HPDE6-E6E7 (cell line): ENCODE measurements at regions not wholly inside any gene's neighbourhood (a gene's known extent, or its start where the extent isn't known, plus 50 kb on each side); places are given as distances from the start of the nearest gene placed in this dataset.

Experiments used
- DNase-seq: peaks from one replicate; pipeline ENCODE4 v3.0.0; 2011; ENCODE audit warnings: missing footprints; ENCODE audit errors: extremely low spot score

DNA sequence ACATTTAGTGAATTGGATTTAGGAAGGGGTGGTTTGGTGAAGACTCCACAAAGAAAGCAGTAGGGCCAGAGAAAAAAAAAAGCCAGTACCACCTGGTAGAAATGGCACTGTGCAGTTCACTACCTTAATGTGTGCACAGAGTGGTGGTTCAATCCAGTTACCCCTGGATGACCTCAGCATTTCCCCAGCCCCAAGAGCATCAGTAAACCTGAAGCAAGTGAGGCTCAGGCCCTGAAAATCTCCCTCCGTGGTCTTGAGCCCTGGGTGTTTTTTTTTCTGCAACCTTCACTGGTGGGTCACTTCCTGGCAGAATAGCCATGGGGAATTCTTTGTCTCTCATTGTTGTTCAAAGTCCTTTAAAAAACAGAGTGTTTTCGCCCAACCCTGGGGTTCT lies 202.9 kb downstream of the GADD45G start:
- no peak for DNase-seq

DNA sequence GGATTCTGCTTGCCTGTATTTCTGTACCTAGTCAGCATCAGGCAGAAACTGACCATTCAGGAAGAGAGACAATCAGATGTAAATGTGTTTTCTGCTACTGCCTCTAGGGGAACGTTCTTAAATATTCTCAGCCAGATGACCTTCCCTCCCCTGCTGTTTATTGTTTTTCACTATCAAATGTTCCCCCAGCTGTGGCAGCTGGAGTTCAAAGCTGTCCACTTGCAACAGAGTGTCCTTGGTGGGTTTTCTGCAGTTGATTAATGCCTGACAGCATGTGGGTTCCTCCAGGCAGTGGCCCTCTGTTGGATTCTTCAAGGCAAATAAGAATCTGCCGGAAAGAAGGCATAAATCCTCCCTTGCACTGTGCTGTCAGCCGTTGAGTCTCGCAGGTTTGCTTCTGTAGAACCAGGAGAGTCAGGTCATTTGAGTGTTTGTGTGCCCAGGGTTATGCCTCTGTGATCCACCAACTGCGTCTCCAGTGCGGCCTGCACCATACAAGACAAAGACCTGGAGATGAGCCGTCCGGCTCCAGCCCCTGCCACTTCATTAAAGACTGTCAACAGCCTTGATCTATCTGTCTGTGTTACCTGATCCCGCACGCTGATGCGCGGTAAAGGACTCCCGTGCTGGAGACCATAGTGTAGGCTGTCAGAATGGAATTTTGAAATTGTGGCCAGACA lies 203.4 kb downstream of the GADD45G start:
- no peak for DNase-seq

DNA sequence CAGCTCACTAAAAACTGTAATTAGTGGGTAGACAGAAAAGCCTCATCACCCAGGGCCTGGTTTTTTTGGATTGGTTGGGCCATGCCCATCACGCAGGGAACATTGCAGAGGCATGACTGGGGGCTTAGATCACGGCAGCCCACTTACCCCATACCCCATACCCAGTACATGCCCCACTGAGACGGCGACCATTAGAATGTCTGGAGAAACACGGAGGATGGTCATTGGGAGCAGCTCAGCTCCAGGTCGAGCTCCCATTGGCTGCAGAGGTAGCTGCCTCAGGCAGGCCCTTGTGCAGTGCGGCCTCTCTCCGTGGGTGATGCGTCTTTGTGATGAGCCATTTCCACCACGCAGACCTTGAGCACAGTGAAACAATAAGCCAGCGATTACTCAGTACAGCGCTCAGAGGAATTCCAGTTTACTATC lies 204.0 kb downstream of the GADD45G start:
- DNase-seq, result no peak

DNA sequence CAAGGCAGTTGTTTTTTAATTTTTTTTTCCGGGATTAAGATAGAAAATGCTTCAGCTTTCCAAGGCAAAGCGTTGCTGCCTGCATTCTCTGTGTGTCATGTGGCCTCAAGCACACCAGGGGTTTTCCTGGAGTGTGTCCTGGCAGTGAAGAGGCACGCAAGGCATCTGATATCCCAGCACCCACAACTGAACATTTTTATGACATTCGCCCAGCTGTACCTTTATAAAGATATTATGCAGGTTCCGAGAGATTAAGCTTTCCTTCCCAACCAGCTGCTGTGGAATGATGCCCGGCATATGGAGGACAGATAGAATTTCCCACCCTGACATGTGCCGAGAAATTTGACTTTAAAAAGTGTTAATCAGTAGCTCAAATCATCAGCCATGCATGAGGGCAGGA lies 205.6 kb downstream of the GADD45G start:
- DNase-seq, result no peak

DNA sequence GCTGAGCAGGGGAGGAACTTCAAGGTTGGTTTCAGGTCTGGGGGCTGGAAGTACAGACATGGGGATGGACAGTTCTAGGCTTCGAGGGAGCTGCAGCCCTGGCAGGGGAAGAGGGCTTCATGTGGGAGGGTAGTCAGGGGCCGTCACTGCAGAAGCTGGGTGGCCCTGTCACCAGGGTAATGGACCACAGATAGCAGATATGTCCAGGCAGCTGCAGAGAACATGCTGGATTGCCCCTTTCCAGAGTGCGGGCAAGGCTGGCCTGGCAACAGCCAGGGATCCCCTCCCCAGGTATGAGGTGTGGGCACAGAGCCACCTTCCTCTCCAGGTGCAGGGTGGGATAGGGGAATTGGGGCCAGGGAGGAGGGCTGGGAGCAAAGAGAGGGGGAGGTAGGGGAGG lies 206.5 kb downstream of the GADD45G start:
- no peak for DNase-seq

DNA sequence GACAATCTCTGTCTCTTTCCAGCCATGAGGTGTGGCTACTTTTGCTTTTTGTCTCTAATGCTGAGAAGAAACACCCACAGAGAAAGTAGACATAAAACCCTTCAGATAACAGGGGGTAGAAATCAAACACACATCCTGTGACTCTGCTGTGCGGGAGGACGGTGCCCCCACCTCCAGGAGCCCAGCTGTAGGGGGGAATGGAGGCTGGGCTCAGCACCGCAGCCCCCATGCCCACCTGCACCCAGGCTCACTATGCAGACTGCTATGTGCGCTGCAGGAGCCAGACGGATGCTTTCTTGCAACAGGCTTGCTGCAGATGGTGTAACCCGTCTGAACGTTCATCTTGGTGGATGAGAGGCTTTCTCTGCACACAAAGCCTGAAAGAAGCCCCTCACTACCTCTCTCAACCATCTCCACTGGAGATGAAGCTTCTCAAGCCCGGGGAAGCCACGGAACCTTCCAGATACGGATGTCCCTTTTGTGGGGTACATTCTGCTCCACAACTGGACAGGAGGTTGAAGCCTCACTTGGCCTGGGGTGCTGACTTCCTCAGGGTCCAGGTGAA lies 207.2 kb downstream of the GADD45G start:
- DNase-seq, result no peak

DNA sequence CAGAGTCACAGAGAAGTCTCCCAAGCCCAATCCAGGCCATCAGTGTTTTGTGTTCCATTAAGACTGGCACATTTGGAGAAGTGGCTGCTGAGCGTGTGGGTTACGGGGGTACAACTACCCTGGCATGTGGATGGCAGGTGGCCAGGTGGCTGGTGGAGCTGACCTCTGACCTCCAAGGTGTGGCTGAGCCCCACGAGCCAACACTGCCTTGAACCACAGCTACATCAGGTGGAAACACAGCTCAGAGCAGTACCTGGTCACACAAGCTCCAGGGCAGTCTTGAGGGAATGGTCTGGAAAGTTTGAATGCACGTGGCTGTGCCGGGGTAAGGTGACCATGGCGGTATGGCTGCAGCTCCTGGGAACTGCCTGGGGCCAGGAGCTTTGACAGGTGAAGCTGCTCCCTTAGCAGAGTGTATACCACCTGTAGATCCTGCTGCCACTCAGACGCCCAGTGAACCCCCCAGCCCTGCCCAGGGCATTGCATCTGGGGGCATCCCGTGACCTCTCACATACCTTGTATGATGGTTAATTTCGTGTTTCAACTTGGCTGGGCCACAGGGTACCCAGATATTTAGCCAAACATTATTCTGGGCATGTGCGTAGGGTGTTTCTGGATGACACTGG lies 207.9 kb downstream of the GADD45G start:
- no peak for DNase-seq

DNA sequence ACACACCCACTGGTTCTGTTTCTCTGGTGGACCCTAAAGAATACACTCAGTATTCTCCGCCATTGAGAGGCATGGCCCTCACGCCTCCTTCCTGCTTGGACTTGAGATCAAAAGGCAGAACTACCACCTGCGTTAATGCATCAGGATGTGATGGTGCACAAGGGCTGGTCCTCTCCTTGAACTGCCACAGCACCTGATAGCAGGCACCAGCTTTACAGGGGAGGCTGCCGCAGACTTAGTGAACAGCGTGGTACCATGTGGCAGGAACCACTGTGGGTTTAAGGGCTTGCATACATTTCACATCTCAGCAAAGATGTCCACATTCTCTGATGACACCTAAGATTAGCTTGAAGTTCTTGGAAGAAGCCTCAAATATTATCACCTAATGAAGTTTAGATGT lies 208.7 kb downstream of the GADD45G start:
- DNase-seq, result no peak

DNA sequence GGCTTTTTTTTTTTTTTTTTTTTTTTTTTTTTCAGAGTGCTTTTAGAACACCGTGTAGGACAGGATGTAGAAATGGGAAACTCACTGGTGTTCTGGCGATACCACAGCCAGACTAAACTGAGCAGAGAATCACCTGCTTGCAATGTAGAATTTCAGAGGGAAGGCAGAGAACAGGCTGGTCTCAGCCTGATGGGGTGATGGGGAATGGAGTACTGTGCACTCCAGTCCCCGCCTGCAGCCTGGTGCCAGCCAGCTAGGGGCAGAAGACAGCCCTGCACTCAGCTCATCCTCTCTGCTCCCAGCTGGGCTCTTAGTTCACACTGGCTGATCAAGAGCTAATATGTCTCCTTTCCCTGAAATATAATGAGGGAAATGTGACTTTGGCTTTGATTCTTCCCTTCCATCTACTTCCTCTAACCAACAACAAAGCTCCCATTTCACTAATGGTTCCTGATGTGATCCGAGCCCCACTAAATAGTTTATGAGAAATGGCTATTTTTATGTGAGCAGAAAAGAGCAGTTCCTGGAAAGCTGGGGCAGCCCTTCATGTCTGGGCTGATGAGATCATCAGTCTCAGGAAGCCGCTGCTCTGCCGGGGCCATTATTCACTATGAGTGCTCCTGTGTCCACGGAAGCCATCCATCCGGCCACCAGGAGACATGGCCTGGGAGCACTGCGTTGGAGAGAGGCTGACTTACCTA lies 209.7 kb downstream of the GADD45G start:
- no peak for DNase-seq

DNA sequence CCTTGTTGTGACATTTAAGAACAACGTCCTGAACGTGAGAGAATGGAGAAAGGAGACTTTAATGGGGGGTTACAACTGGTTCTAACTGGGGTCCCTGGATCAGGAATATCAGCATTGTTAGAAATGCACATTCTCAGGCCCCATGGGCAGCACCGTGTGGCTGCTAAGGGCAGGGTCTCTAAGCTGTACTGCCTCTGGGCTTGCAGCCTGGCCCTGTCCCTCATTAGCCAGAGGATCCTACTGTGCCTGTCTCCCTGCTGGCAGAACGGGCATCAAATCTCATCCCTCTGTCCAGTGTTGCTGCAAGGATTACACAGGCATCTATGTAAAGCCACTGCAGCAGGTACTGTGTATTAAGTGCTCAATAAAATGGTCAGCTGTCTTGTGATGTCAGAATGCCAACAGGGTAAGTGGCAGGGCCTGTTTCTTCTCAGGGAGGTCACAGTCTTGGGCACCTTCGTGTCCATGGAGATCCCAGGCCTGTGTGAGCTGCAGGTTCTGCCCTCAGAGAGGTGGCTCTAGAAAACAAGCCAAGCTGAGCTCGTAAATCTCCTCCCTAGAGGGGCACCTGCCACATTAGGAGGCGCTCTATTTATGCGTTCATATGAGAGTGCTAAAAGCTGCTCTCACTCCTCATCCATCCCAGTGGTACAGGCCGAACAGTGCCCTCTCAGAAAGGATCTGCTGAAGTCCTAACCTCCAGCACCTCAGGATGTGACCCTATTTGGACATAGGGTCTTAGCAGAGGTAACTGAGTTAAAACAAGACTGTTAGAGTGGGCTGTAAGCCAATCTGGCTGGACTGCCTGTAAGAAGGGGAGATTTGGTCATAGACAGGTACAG lies 210.5 kb downstream of the GADD45G start:
- DNase-seq, result no peak

DNA sequence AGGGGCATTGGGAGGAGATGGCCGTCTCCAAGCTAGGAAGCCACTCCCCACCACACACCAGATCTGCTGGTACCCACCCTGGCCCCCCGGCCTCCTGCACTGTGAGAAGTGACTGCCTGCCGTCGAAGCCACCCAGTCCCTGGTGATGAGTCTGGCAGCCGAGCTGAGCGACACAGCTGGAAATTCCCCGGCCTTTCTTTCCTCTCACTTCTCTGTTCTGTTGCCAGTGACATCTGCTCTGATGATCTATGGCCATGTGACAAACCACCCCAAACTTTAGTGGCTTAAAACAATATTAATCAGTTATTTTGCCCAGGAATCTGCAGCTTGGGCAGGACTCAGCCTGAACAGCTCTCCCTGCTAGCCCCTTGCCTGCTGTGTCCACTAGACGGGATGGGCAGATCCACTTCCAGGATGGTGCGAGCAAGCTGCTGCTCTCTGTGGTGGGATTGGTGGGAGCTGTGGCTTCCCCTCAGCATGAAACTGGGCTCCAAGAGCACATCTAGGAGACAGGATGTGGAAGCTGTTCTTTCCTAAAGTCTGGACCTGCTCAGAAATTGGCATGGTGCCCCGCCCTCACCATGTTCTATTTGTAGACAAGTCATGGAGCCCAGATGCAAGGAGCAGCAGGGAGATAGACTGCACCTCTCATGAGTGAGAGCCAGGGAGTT lies 211.2 kb downstream of the GADD45G start:
- DNase-seq, result no peak

DNA sequence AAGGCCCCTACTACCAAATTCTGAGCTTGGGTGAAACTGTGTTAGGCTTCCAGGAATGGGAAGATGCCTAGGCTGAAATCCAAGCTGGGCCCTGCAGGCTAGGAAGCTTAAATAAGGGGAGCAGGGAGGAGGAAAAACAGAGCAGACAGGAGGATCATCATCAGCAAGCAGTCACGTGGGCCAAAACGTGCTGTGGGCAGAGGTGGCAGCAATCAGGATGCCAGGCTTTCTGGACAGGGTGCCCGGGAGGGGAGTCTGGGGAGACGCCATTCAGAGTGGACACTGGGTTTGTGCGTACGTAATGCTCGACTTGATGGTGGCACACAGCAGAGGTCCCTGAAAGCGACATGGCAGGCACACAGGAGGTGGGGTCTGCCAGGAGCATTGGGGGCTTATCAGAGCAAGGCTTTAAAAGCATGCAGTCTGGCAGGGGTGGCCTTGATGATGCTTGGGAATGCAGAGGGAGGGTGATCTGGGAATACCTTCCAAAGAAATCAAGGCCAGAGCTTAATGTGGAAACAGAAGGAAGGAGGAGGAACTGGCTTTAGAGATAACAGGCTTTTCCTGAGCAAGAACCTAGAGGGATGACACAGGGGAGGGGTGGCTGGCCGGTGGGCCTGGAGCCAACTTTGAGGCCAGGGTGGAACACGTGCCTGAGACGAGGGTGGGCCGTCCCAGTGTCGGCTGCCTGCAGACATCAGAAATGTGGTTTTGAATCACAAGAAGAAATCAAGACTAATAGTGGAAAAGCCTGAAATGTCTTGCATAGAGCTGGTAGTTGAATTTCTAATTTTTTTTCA lies 212.5 kb downstream of the GADD45G start:
- DNase-seq, result no peak

DNA sequence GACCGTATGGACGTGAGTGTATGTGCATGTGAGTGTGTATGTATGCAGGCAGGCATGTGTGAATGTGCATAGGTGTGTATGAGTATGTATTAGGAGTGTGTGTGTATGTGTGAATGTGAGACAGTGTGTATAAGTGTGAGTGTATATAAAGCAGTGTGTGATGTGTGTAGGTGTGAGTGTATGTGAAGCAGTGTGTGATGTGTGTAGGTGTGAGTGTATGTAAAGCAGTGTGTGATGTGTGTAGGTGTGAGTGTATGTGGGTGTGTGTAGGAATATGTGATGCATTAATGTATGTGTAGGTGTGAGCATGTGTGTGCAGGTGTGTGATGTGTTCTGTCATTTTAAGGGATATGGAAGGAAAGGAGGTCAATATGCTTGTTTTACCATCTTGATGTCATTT lies 215.5 kb downstream of the GADD45G start:
- DNase-seq, result no peak

DNA sequence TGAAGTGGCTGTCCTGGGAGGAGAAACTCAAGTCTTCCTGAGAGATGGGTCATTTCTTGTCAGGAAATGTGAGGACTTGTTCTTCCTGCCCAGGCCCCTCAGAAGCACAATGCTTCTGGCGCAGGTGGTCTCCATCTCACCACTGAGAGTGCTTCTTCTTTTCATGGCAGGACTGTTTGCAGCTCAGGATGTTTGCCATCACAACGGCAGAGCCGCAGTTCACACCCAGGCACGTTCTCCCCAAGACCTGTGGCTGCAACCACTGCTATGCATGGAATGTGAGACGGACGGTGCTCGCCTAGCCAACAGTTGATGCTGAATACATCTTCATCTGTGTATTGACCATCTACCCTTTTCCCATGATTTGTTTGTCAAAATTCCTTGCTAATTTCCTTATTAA lies 216.3 kb downstream of the GADD45G start:
- DNase-seq, result no peak

DNA sequence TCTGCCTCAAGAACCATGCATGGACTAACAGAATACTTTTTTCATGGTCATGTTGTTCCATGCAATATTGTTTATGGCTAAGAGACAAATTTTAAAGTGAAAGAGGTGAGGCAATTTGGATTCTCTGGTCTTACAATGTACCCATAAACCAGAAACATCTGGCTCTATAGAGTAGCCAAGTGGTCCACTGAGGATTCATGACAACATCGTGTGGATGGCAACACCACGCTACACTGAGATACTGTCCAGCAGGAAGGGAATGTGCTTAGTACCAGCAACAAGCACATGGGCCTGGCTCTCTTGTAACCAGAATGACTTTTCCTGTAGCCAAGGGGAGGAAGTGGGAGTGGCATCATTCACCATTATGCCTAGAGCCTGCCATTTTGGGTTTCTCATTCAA lies 218.2 kb downstream of the GADD45G start:
- no peak for DNase-seq

DNA sequence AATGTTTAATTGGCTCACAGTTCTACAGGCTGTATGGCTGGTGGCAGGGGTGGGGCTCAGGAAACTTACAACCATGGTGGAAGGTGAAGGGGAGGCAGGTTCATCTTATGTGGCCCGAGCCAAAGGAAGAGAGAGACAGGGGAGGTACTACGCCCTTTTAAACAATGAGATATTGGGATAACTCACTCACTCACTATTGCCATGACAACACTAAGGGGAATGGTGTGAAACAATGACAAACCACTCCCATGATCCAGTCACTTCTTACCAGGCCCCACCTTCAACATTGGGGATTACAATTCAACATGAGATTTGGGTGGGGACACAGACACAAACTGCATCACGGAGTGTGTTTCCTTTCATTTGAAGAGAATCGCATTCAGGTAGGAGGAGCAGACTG lies 220.9 kb downstream of the GADD45G start:
- DNase-seq, result no peak

DNA sequence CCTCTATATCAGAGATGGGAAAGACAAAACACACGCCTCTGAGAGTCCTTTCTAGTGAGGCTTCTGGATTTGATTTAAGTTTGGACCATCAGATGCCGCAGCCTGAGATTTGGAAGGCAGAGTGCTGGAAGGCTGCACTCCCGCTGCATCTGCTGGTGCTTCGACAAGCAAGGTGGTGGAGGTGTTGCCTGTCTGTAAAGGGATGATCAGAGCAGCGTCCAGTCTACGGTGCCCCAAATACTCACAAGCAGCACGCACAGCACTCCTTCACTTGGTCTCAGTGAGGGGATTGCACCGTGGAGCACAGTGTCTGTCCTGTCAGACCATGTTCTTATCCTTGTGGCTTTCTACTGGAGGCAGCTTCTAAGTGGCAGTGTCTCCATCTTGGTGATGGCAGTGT lies 221.4 kb downstream of the GADD45G start:
- DNase-seq, result no peak

DNA sequence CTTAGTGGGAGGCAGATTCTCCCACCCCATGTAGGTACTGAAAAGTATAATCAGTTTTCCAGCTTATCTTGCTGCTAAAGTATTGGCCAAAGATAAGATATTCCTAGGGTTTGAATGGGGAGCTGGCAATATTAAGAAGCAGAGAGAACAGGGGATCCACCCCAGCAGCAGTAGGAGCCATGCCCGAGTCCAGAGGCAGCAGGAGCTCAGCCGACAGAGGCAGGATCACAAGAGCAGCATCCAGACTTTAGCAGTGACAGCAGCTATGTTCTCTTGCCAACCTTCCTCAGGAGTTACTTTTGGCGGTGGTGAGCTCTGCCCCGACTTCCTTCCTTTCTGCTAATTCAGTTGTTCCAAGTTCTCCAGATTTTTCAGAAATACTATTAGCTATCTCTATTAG lies 224.5 kb downstream of the GADD45G start:
- DNase-seq, result no peak

DNA sequence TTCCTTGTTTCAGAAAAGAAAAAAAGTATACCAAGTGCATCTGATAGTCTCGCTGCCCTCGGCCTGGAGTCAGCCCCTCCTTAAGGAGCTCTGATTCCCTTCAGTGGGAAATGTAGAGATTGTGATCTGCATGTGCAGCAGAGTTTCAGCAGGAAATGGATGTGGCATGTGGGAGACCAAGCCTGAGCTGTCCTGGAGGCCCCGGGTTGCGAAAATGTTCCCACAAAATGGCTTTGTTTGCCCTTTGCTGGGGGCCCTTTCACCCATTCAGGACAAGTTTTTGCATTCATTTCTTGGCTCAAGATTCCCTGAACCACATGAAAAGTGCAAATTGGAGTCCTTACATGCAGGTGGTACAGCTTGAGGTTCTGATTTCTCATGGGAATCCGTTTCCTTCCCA lies 230.9 kb downstream of the GADD45G start:
- no peak for DNase-seq

DNA sequence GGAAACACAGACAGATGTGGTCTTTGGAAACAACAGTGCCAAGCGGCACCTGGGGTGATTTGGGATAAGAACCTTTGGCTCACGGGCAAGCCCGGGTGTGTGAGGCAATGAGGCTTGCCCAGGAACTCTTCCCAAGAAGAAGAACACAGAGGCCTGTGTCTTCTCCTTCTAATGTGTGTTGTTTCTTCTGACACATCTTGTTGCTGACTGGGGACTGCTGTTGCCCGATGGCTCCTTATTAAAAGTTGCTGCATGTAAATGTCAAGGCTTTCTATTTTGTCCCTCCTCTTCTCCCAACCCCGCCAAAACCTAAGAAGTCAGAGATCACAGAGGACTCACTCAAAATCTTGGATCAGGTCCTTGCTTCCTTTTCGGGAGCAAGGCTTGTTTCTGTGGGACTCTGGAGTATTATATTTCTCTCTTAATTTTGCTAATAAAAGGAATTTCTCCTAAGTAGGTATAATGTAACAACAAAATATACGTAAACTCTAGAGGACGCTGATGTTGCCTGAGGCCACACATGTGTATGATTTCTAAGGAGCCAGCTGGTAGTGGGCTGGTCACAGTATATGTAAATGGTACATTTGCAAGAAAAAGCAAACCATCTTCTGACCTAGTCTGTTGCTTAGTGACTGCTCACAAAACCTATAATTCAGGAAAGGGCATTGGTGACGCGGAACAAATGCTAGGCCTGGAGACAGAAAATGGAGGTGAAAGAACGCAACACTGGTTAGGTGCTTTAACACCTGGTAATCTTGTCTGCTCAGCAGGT lies 232.5 kb downstream of the GADD45G start:
- DNase-seq, result no peak
